HEK293 (cell line): ENCODE measurements at regions not wholly inside any gene's neighbourhood (a gene's known extent, or its start where the extent isn't known, plus 50 kb on each side); places are given as distances from the start of the nearest gene placed in this dataset.

Source experiments
- CTCF ChIA-PET: fragments of 350-600 bp; formaldehyde crosslinking; extraction: SDS; loops from one replicate; lab custom pipeline; 2021; ENCODE audit warnings: antibody characterized with exemption; lab: Yijun Ruan, JAX
- POLR2A ChIA-PET: fragments of 300-600 bp; formaldehyde crosslinking; extraction: SDS; loops from one replicate; lab custom pipeline; 2020; ENCODE audit warnings: antibody characterized with exemption, inconsistent platforms; lab: Yijun Ruan, JAX
- H3K27ac ChIP-seq: fragments of 200-500 bp; sonication (Bioruptor generic); 2 replicates; pipeline ENCODE4 v1.5.1; 2014; ENCODE audit warnings: low read depth, low read length, control low read depth, inconsistent platforms; ENCODE audit errors: extremely low read depth
- H3K36me3 ChIP-seq, 2 experiments: fragments of 200-500 bp in 1 of 2; sonication (Bioruptor generic) in 1 of 2; 1 replicate in 1 of 2; 2 replicates in 1 of 2; pipeline ENCODE4 v1.5.1; 2014 to 2017; ENCODE audit warnings: inconsistent platforms in 2 of 2, low read length in 2 of 2; ENCODE audit not compliant: control insufficient read depth in 2 of 2, insufficient read depth in 1 of 2
- H3K4me1 ChIP-seq: fragments of 200-500 bp; sonication (Bioruptor generic); 2 replicates; pipeline ENCODE4 v1.5.1; 2014; ENCODE audit warnings: mild to moderate bottlenecking, low read length, inconsistent platforms; ENCODE audit not compliant: control insufficient read depth, insufficient read depth
- H3K4me3 ChIP-seq: 2 replicates; pipeline ENCODE4 v1.5.1; 2011; ENCODE audit warnings: low read depth, mild to moderate bottlenecking, control low read depth, low read length, moderate library complexity
- H3K9me3 ChIP-seq: fragments of 200-500 bp; sonication (Bioruptor generic); 2 replicates; pipeline ENCODE4 v1.5.1; 2014; ENCODE audit warnings: low read depth, low read length, inconsistent platforms; ENCODE audit not compliant: control insufficient read depth, insufficient read depth
- AEBP2 ChIP-seq: fragments of 450-650 bp; formaldehyde crosslinking; IDR thresholded peaks from 2 replicates; pipeline ENCODE4 v1.5.1; 2016; ENCODE audit warnings: missing biosample characterization, missing genetic modification characterization, borderline replicate concordance
- IKZF3 ChIP-seq: fragments of 450-650 bp; IDR thresholded peaks from 2 replicates; pipeline ENCODE4 v1.5.0; 2018; ENCODE audit warnings: missing biosample characterization, mild to moderate bottlenecking, missing genetic modification characterization, moderate library complexity
- KLF7 ChIP-seq: fragments of 450-650 bp; formaldehyde crosslinking; IDR thresholded peaks from 2 replicates; pipeline ENCODE4 v1.5.1; 2016; ENCODE audit warnings: missing biosample characterization, missing genetic modification characterization, borderline replicate concordance
- SALL2 ChIP-seq: fragments of 450-650 bp; formaldehyde crosslinking; IDR thresholded peaks from 2 replicates; pipeline ENCODE4 v1.5.0; 2017; ENCODE audit warnings: missing biosample characterization, mild to moderate bottlenecking, missing genetic modification characterization, borderline replicate concordance
- SCRT2 ChIP-seq: fragments of 450-650 bp; formaldehyde crosslinking; IDR thresholded peaks from 2 replicates; pipeline ENCODE4 v1.5.1; 2016; ENCODE audit warnings: missing biosample characterization, missing genetic modification characterization
- SP2 ChIP-seq: fragments of 450-650 bp; formaldehyde crosslinking; IDR thresholded peaks from 2 replicates; pipeline ENCODE4 v1.5.1; 2016; ENCODE audit warnings: missing biosample characterization, missing genetic modification characterization
- ZNF132 ChIP-seq: fragments of 450-650 bp; formaldehyde crosslinking; IDR thresholded peaks from 2 replicates; pipeline ENCODE4 v1.5.1; 2017; ENCODE audit warnings: missing biosample characterization, missing genetic modification characterization, borderline replicate concordance
- ZNF2 ChIP-seq: fragments of 450-650 bp; formaldehyde crosslinking; IDR thresholded peaks from 2 replicates; pipeline ENCODE4 v1.5.1; 2016; ENCODE audit warnings: missing biosample characterization, missing genetic modification characterization
- ZNF221 ChIP-seq: fragments of 450-650 bp; formaldehyde crosslinking; IDR thresholded peaks from 2 replicates; pipeline ENCODE4 v1.5.1; 2017; ENCODE audit warnings: missing biosample characterization, missing genetic modification characterization, borderline replicate concordance
- ZNF239 ChIP-seq: fragments of 450-650 bp; formaldehyde crosslinking; IDR thresholded peaks from 2 replicates; pipeline ENCODE4 v1.5.1; 2016; ENCODE audit warnings: missing biosample characterization, missing genetic modification characterization
- ZNF26 ChIP-seq: fragments of 450-650 bp; formaldehyde crosslinking; IDR thresholded peaks from 2 replicates; pipeline ENCODE4 v1.5.1; 2016; ENCODE audit warnings: missing biosample characterization, missing genetic modification characterization
- ZNF324 ChIP-seq: fragments of 450-650 bp; formaldehyde crosslinking; IDR thresholded peaks from 2 replicates; pipeline ENCODE4 v1.5.1; 2016; ENCODE audit warnings: missing biosample characterization, missing genetic modification characterization
- ZNF37A ChIP-seq: fragments of 450-650 bp; IDR thresholded peaks from 2 replicates; pipeline ENCODE4 v1.5.1; 2018; ENCODE audit warnings: missing biosample characterization, missing genetic modification characterization
- ZNF529 ChIP-seq: fragments of 450-650 bp; formaldehyde crosslinking; IDR thresholded peaks from 2 replicates; pipeline ENCODE4 v1.5.1; 2017; ENCODE audit warnings: missing genetic modification characterization, missing biosample characterization; ENCODE audit not compliant: insufficient replicate concordance
- ZNF530 ChIP-seq: fragments of 450-650 bp; formaldehyde crosslinking; IDR thresholded peaks from 2 replicates; pipeline ENCODE4 v1.5.1; 2016; ENCODE audit warnings: low read depth, missing biosample characterization, missing genetic modification characterization
- ZNF549 ChIP-seq: fragments of 450-650 bp; IDR thresholded peaks from 2 replicates; pipeline ENCODE4 v1.5.1; 2018; ENCODE audit warnings: missing biosample characterization, missing genetic modification characterization, mild to moderate bottlenecking, inconsistent platforms, moderate library complexity
- ZNF558 ChIP-seq: fragments of 450-650 bp; formaldehyde crosslinking; IDR thresholded peaks from 2 replicates; pipeline ENCODE4 v1.5.1; 2016; ENCODE audit warnings: missing biosample characterization, missing genetic modification characterization
- ZNF560 ChIP-seq: fragments of 450-650 bp; formaldehyde crosslinking; IDR thresholded peaks from 2 replicates; pipeline ENCODE4 v1.5.1; 2017; ENCODE audit warnings: missing biosample characterization, missing genetic modification characterization, borderline replicate concordance
- ZNF621 ChIP-seq: fragments of 450-650 bp; formaldehyde crosslinking; IDR thresholded peaks from 2 replicates; pipeline ENCODE4 v1.5.1; 2017; ENCODE audit warnings: missing biosample characterization, missing genetic modification characterization
- ZNF639 ChIP-seq: fragments of 450-650 bp; formaldehyde crosslinking; IDR thresholded peaks from 2 replicates; pipeline ENCODE4 v1.5.1; 2016; ENCODE audit warnings: missing biosample characterization, missing genetic modification characterization
- ZNF707 ChIP-seq: fragments of 450-650 bp; formaldehyde crosslinking; IDR thresholded peaks from 2 replicates; pipeline ENCODE4 v1.5.1; 2016; ENCODE audit warnings: missing biosample characterization, missing genetic modification characterization
- ZNF747 ChIP-seq: fragments of 450-650 bp; formaldehyde crosslinking; IDR thresholded peaks from 2 replicates; pipeline ENCODE4 v1.5.1; 2016; ENCODE audit warnings: missing biosample characterization, missing genetic modification characterization
- ZNF76 ChIP-seq: fragments of 450-650 bp; formaldehyde crosslinking; IDR thresholded peaks from 2 replicates; pipeline ENCODE4; 2016; ENCODE audit warnings: low read depth, missing biosample characterization, missing genetic modification characterization, borderline replicate concordance
- ZNF768 ChIP-seq: fragments of 450-650 bp; formaldehyde crosslinking; IDR thresholded peaks from 2 replicates; pipeline ENCODE4 v1.5.1; 2018; ENCODE audit warnings: missing biosample characterization, mild to moderate bottlenecking, missing genetic modification characterization
- ZNF776 ChIP-seq: fragments of 450-650 bp; formaldehyde crosslinking; IDR thresholded peaks from 2 replicates; pipeline ENCODE4 v1.5.0; 2017; ENCODE audit warnings: missing biosample characterization, missing genetic modification characterization, borderline replicate concordance
- ZXDB ChIP-seq: fragments of 450-650 bp; formaldehyde crosslinking; IDR thresholded peaks from 2 replicates; pipeline ENCODE4 v1.5.1; 2016; ENCODE audit warnings: missing biosample characterization, missing genetic modification characterization

- Histone ChIP-seq H3K27ac (no peak overlapping the region), H3K4me3 (no peak overlapping the region), H3K36me3 (no peaks in the 10 kb centered on the region), H3K9me3 (no peaks in the 10 kb centered on the region), H3K4me1 (no peaks in the 10 kb centered on the region)
- TF ChIP-seq ZNF26 (tag by site-specific recombination): no peak
- no peak for TF ChIP-seq IKZF3
- TF ChIP-seq ZNF560 (tag by site-specific recombination): no peak
- no peak for TF ChIP-seq ZNF530 (tag by site-specific recombination)
- TF ChIP-seq SALL2 (tag by site-specific recombination): no peak
- no peak for TF ChIP-seq ZNF639 (tag by site-specific recombination)
- no peak for TF ChIP-seq ZNF707 (tag by site-specific recombination)
- no peak for TF ChIP-seq ZNF37A (tag by site-specific recombination)
- no peak for TF ChIP-seq ZNF2
- TF ChIP-seq AEBP2 (tag by site-specific recombination): no peak
- CTCF ChIA-PET: no interaction called here
- POLR2A ChIA-PET: no interaction called here
Observed at GRCh38 chr9:93896093-93896492, 59.1 kb downstream of the BARX1 start.

GRCh38 chr9:93895535-93895934 lies 59.6 kb downstream of the BARX1 start:
- no peak for TF ChIP-seq ZNF76 (tag by site-specific recombination)
- no peak for TF ChIP-seq ZNF747
- TF ChIP-seq, all 188 proteins: peak for 0
- no peak overlapping the region for H3K27ac ChIP-seq
- CTCF ChIA-PET: no interaction called here
- no peak overlapping the region for H3K4me3 ChIP-seq
- H3K9me3 ChIP-seq: no peaks in the 10 kb centered on the region
- no peaks in the 10 kb centered on the region for H3K4me1 ChIP-seq
- POLR2A ChIA-PET: no interaction called here
- no peaks in the 10 kb centered on the region for H3K36me3 ChIP-seq

- Histone ChIP-seq H3K4me3 (no peak overlapping the region), H3K27ac (no peak overlapping the region), H3K36me3 (no peaks in the 10 kb centered on the region), H3K4me1 (no peaks in the 10 kb centered on the region), H3K9me3 (no peaks in the 10 kb centered on the region)
- ChIA-PET CTCF (interaction anchor here (0.7 kb wide), 1 partner anchor 10 kb away, joined by 3 read pairs; no protein-coding TSS in a partner anchor), POLR2A (no interaction called here)
- TF ChIP-seq ZNF558 (tag by site-specific recombination) (no peak), ZXDB (no peak), ZNF239 (tag by site-specific recombination) (no peak), ZNF621 (tag by site-specific recombination) (no peak), KLF7 (tag by site-specific recombination) (no peak), ZNF549 (no peak), ZNF37A (tag by site-specific recombination) (no peak), ZNF324 (tag by site-specific recombination) (no peak), SP2 (no peak), ZNF221 (tag by site-specific recombination) (no peak), ZNF776 (tag by site-specific recombination) (no peak), ZNF768 (tag by site-specific recombination) (no peak), ZNF132 (no peak), ZNF529 (no peak), SCRT2 (tag by site-specific recombination) (no peak)
Observed at GRCh38 chr9:93894691-93895079, 60.5 kb downstream of the BARX1 start.
